ENCODE measurements at regions not wholly inside any gene's neighbourhood (a gene's known extent, or its start where the extent isn't known, plus 50 kb on each side); places are given as distances from the start of the nearest gene placed in this dataset.

- TF ChIP-seq CTCF (conservative IDR thresholded peaks at IDR 0.05) = no peak
- no peak overlapping the region for H3K9ac ChIP-seq (ENCODE audit: extremely low read depth, insufficient read length, low read length)
Measured at GRCh38 chr18:24985586-24985985, 366.4 kb downstream of the ZNF521 start.

More at GRCh38 chr18:24985586-24985985, 366.4 kb downstream of the ZNF521 start:
- no peaks in the 10 kb centered on the region for H3K9me3 ChIP-seq (ENCODE audit: control insufficient read depth, low read depth, low read length)
- H3K23me2 ChIP-seq (ENCODE audit: insufficient read length, low read depth, low read length, poor library complexity, severe bottlenecking) = no peaks in the 10 kb centered on the region
- no peaks in the 10 kb centered on the region; the same call in 1 of the 2 replicates for H3K27me3 ChIP-seq (ENCODE audit: insufficient read depth, low read length)
- H2BK15ac ChIP-seq (ENCODE audit: low read depth, low read length) = no peak overlapping the region
- H4K20me1 ChIP-seq (ENCODE audit: control insufficient read depth, insufficient read depth, insufficient read length) = no peaks in the 10 kb centered on the region
- H3K14ac ChIP-seq (ENCODE audit: insufficient read depth, low read length) = no peak overlapping the region
- Mint-ChIP-seq H3K4me1 (peaks cover 67 to 75% of the 10 kb centered on the region in 2 experiments), H3K27me3 (ENCODE audit: low read depth) (peaks cover 24% of the 10 kb centered on the region), H3K36me3 (ENCODE audit: insufficient read depth in 1 of 3, low read depth in 3 of 3) (no peaks in the 10 kb centered on the region; a peak in 1 of 7 replicates), H3K9me3 (no peaks in the 10 kb centered on the region), H3K27ac (no peak overlapping the region), H3K4me3 (no peak overlapping the region)
- H2AFZ ChIP-seq (ENCODE audit: low read length) = no peak overlapping the region
- no peak overlapping the region for H2BK12ac ChIP-seq (ENCODE audit: insufficient read length, low read depth, low read length)
- WGBS (ENCODE audit: extremely low coverage, insufficient read length, low lambda C conversion rate) = no CpG with 5 or more reads among the region's 4 CpGs
- no peak overlapping the region for H3K56ac ChIP-seq (ENCODE audit: insufficient read length, low read depth, low read length)
- no peak overlapping the region for H4K5ac ChIP-seq (ENCODE audit: insufficient read length, low read depth, low read length)
- H2BK20ac ChIP-seq (ENCODE audit: low read depth, low read length, poor library complexity, severe bottlenecking) = no peak overlapping the region
- no peak overlapping the region for H2BK5ac ChIP-seq (ENCODE audit: insufficient read length, low read length)
- H3K4me1 ChIP-seq (ENCODE audit: insufficient read depth, low read length) = peaks cover 12% of the 10 kb centered on the region
- no peak overlapping the region for H4K8ac ChIP-seq (replicated peaks; ENCODE audit: insufficient read length, low read depth, low read length)
- H3K79me2 ChIP-seq (ENCODE audit: insufficient read depth, low read length) = no peaks in the 10 kb centered on the region
- no peak overlapping the region for H3T11ph ChIP-seq (ENCODE audit: low read length)
- no peak overlapping the region for H2AK5ac ChIP-seq (ENCODE audit: insufficient read length, low read length)
- no peak overlapping the region for H3K18ac ChIP-seq (ENCODE audit: insufficient read length, low read depth, low read length)
- H3K23ac ChIP-seq (ENCODE audit: insufficient read length, low read depth, low read length) = no peak overlapping the region
- H2BK120ac ChIP-seq (ENCODE audit: low read depth, low read length, poor library complexity, severe bottlenecking) = no peak overlapping the region
- DNase-seq = no peak
- no peak overlapping the region for H3K4me2 ChIP-seq (ENCODE audit: insufficient read depth, insufficient read length, low read length)
- no peak overlapping the region for H3K27ac ChIP-seq (ENCODE audit: insufficient read length, low read depth, low read length)
- no peak overlapping the region for H4K91ac ChIP-seq (ENCODE audit: insufficient read length, low read depth, low read length)
- H3K79me1 ChIP-seq (ENCODE audit: insufficient read depth, low read depth, low read length, poor library complexity, severe bottlenecking) = no peaks in the 10 kb centered on the region
- H3K4ac ChIP-seq (ENCODE audit: low read depth, low read length) = no peak overlapping the region
